HEK293T (cell line): ENCODE measurements at regions not wholly inside any gene's neighbourhood (a gene's known extent, or its start where the extent isn't known, plus 50 kb on each side); places are given as distances from the start of the nearest gene placed in this dataset.

ENCODE experiments used
- CTCF ChIA-PET: fragments of 350-600 bp; formaldehyde crosslinking; extraction: SDS; loops from one replicate; lab custom pipeline; 2021; ENCODE audit warnings: antibody characterized with exemption, inconsistent platforms; lab: Yijun Ruan, JAX
- POLR2A ChIA-PET: fragments of 350-600 bp; formaldehyde crosslinking; extraction: SDS; loops from one replicate; lab custom pipeline; 2020; ENCODE audit warnings: antibody characterized with exemption, inconsistent platforms; lab: Yijun Ruan, JAX
- DNase-seq: peaks from one replicate; pipeline ENCODE4 v3.0.0; 2012; ENCODE audit warnings: mixed read lengths; ENCODE audit errors: extremely low spot score
- ARNT ChIP-seq: fragments of 450-650 bp; IDR thresholded peaks from 2 replicates; pipeline ENCODE4 v1.6.1; 2017; ENCODE audit warnings: mild to moderate bottlenecking
- BHLHE40 ChIP-seq: fragments of 450-650 bp; IDR thresholded peaks from 2 replicates; pipeline ENCODE4 v1.6.1; 2016; ENCODE audit warnings: mild to moderate bottlenecking, moderate library complexity, borderline replicate concordance
- CTBP1 ChIP-seq: fragments of 450-650 bp; IDR thresholded peaks from 2 replicates; pipeline ENCODE4 v1.6.1; 2016; ENCODE audit warnings: borderline replicate concordance
- ELF4 ChIP-seq: fragments of 450-650 bp; IDR thresholded peaks from 2 replicates; pipeline ENCODE4 v1.6.1; 2017; ENCODE audit warnings: antibody characterized with exemption
- FOXA1 ChIP-seq: fragments of 450-650 bp; IDR thresholded peaks from 2 replicates; pipeline ENCODE4 v1.6.1; 2016; ENCODE audit warnings: mild to moderate bottlenecking
- FOXK2 ChIP-seq: fragments of 450-650 bp; IDR thresholded peaks from 2 replicates; pipeline ENCODE4 v1.6.1; 2016; ENCODE audit warnings: mild to moderate bottlenecking
- FOXM1 ChIP-seq: fragments of 450-650 bp; IDR thresholded peaks from 2 replicates; pipeline ENCODE4 v1.6.1; 2017; ENCODE audit warnings: mild to moderate bottlenecking, borderline replicate concordance
- HDGF ChIP-seq: fragments of 450-650 bp; IDR thresholded peaks from 2 replicates; pipeline ENCODE4 v1.6.1; 2017; ENCODE audit warnings: antibody characterized with exemption, borderline replicate concordance
- L3MBTL2 ChIP-seq: fragments of 450-650 bp; conservative IDR thresholded peaks from 2 replicates; pipeline ENCODE4 v1.6.1; 2016; ENCODE audit warnings: mild to moderate bottlenecking
- LEF1 ChIP-seq: fragments of 450-650 bp; IDR thresholded peaks from 2 replicates; pipeline ENCODE4 v1.6.1; 2017; ENCODE audit warnings: mild to moderate bottlenecking, borderline replicate concordance
- NFRKB ChIP-seq: fragments of 450-650 bp; IDR thresholded peaks from 2 replicates; pipeline ENCODE4 v1.6.1; 2016; ENCODE audit warnings: mild to moderate bottlenecking, moderate library complexity
- PKNOX1 ChIP-seq: fragments of 450-650 bp; IDR thresholded peaks from 2 replicates; pipeline ENCODE4 v1.6.1; 2016
- SP1 ChIP-seq: fragments of 450-650 bp; IDR thresholded peaks from 2 replicates; pipeline ENCODE4 v1.6.1; 2017
- SUZ12 ChIP-seq: fragments of 450-650 bp; IDR thresholded peaks from 2 replicates; pipeline ENCODE4 v1.6.1; 2016; ENCODE audit warnings: mild to moderate bottlenecking
- TARDBP ChIP-seq: fragments of 450-650 bp; IDR thresholded peaks from 2 replicates; pipeline ENCODE4 v1.6.1; 2016
- ZNF384 ChIP-seq: fragments of 450-650 bp; IDR thresholded peaks from 2 replicates; pipeline ENCODE4 v1.6.1; 2016

- CTCF ChIA-PET, result interaction anchor here (0.6 kb wide), 1 partner anchor 104 kb away, joined by 3 read pairs; no protein-coding TSS in a partner anchor
- POLR2A ChIA-PET, result no interaction called here
- DNase-seq, result no peak
- TF ChIP-seq L3MBTL2 (no peak), BHLHE40 (no peak)
Measured at GRCh38 chr18:27713037-27713737, 463.7 kb downstream of the CDH2 start.

- ChIA-PET CTCF (no interaction called here), POLR2A (no interaction called here)
- TF ChIP-seq HDGF (no peak), FOXA1 (no peak), L3MBTL2 (no peak), CTBP1 (no peak), LEF1 (no peak), FOXM1 (no peak), PKNOX1 (no peak), SP1 (no peak), BHLHE40 (no peak), NFRKB (no peak), ELF4 (no peak)
- no peak for DNase-seq
Measured at GRCh38 chr18:27712066-27712465, 464.9 kb downstream of the CDH2 start.

DNA sequence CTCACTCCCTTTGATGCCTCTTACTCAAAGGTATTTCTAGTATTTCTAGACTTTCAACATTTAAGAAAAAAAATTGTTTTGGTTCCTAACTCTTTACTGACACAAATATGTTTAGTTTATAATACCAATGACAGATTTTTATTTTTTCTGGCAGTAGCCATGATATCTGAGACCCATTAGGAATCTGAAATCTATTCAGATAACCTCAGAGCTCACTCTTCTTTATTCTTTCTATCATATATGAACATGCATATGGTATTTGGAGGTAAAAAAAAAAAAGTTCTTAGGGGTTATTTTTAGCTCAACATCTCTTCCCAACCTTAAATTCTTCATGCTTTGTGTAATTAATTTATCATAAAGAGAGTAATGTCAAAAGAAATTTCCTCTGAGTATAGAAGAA is 465.5 kb downstream of the CDH2 start:
- ChIA-PET POLR2A (no interaction called here), CTCF (interaction anchor here (0.7 kb wide), 1 partner anchor 9 kb away, joined by 3 read pairs; no protein-coding TSS in a partner anchor)
- TF ChIP-seq ARNT (no peak), L3MBTL2 (no peak), FOXA1 (no peak), CTBP1 (no peak), LEF1 (no peak), NFRKB (no peak), HDGF (no peak), PKNOX1 (no peak), ELF4 (no peak), FOXK2 (no peak), FOXM1 (no peak), SP1 (no peak), TARDBP (no peak), ZNF384 (no peak)
- no peak for DNase-seq

GRCh38 chr18:27709344-27709743 is 467.6 kb downstream of the CDH2 start:
- ChIA-PET POLR2A (no interaction called here), CTCF (no interaction called here)
- no peak for TF ChIP-seq CTBP1
- no peak for TF ChIP-seq SUZ12
- TF ChIP-seq L3MBTL2, result no peak
- DNase-seq, result no peak

- DNase-seq, result no peak
- TF ChIP-seq ZNF384, result no peak
- TF ChIP-seq ARNT, result no peak
- no peak for TF ChIP-seq SP1
- no peak for TF ChIP-seq FOXK2
- no peak for TF ChIP-seq L3MBTL2
- TF ChIP-seq CTBP1, result no peak
- ChIA-PET POLR2A (no interaction called here), CTCF (no interaction called here)
Measured at GRCh38 chr18:27707201-27707600, 469.7 kb downstream of the CDH2 start.

GRCh38 chr18:27704736-27705361 is 472.1 kb downstream of the CDH2 start:
- no peak for TF ChIP-seq FOXM1
- TF ChIP-seq NFRKB, result no peak
- no peak for DNase-seq
- ChIA-PET CTCF (no interaction called here), POLR2A (no interaction called here)

- POLR2A ChIA-PET, result no interaction called here
- TF ChIP-seq FOXM1 (no peak), ARNT (no peak), FOXK2 (no peak), L3MBTL2 (no peak), NFRKB (no peak), HDGF (no peak), FOXA1 (no peak), ZNF384 (no peak), SUZ12 (no peak), CTBP1 (no peak), TARDBP (no peak), ELF4 (no peak), BHLHE40 (no peak), LEF1 (no peak)
- DNase-seq, result no peak
- CTCF ChIA-PET, result interaction anchor here (0.5 kb wide), 1 partner anchor 90 kb away, joined by 9 read pairs; no protein-coding TSS in a partner anchor
Measured at GRCh38 chr18:27699137-27699536, 477.8 kb downstream of the CDH2 start.

DNA sequence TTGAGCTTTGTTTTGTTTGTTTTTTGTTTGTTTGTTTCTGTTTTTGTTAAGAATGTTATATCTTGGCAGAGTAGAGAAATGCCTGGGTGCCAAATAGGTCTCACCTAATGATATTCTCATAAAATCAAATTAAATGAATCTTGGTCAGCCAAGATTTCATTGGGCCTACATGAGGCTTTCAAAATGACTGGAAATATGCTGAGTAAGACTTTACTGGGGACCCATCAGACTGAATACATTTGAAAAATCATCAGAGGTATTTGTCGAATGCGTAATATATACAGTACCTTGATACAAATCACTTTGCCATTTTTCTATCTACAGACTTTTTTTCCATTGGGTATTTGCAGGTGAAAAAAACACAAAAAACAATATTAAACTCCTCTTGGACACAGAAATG is 480.8 kb downstream of the CDH2 start:
- no peak for DNase-seq

More for the DNA sequence above, 480.8 kb downstream of the CDH2 start:
- ChIA-PET CTCF (no interaction called here), POLR2A (no interaction called here)
- no peak for TF ChIP-seq NFRKB
- TF ChIP-seq SP1, result no peak
- TF ChIP-seq FOXM1, result no peak
- TF ChIP-seq BHLHE40, result no peak
- no peak for TF ChIP-seq ARNT
